NCI-H187 treated with DMSO at 0.1 percent for 48 hours (cell line): ENCODE measurements at regions not wholly inside any gene's neighbourhood (a gene's known extent, or its start where the extent isn't known, plus 50 kb on each side); places are given as distances from the start of the nearest gene placed in this dataset.

Experiments used
- DNase-seq: peaks from one replicate; lab custom pipeline; 2025; lab: John Stamatoyannopoulos, UW

DNA sequence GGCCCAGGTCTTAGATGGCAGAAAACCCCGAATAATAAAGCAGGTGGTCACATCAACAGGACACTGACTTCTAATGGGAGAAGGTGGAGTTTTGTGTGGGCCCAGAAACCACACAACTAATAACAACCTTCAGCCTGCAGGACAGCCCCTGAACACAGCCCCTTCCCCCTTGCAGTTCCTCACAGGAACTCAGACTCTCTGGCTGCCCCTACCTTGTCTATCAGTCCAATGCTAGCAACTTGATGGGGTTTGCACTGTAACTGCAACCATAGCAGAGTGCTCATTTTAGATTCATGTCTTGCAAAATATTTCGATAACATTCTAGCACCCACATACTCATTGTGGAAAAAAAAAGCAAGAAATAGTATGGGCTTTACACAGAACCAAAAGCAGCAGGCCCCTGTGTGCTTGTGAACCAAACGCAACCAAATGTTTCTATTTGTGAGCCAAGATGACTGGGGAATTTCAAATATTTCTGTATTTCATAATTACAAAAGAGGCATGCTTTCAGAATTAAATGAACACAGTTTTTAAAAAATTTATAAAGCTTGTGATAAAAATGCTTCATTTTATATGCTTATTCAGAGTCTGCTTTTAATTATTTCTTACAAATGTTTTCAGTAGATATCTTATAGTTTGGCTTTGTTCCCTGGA, 62.7 kb upstream of the PDE4D start:
- DNase-seq = no peak

DNA sequence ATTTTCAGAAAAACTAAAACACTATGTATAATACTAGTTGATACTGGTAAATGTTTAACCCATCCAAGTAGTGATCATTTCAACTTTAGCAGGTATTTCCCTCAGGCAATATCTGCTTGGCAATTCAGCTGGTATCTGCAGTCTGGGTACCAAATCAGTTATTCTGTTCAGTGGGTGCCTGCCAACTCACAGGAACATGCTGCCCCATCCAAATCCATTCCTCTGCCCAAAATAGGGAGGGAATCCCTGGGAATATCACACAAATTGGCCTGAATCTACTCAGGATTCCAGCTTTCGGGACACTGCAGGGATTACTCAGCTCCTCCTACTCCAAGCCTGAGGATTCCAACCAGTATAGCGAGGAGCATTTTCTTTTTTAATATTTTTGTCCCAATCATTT, 61.7 kb upstream of the PDE4D start:
- no peak for DNase-seq

DNA sequence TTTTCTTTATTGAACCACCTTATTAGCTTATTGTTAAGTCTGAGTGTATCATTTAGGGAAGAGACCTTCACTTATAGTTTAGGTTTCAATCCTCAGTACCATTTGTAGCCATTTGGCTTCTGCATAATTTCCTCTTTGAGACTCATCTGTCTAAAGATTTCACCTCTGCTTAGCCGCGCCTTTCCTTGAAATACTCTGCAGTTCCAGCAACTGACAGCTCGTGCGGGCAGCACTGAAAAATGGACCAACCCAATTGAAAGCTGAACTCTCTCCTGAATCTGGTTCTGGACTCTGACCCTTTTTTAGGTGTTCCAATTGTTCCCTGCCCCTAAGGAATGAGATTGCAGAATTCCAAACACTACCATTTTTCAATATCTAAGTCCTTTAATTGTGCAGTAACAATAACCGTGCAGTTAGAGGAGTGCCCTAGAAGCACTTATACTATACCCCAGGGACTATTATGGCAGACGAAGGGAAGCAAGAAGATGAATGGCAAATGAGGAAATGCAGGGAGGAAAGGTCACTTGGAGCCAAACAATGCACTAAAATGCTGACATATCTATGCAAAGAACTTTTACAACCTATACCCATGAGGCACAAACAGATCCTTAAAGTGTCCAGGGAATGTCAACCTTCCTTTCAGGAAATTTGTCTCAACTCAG, 50.1 kb upstream of the PDE4D start:
- peak; percentile 85 for DNase-seq
